ENCODE measurements at regions not wholly inside any gene's neighbourhood (a gene's known extent, or its start where the extent isn't known, plus 50 kb on each side); places are given as distances from the start of the nearest gene placed in this dataset.

DNA sequence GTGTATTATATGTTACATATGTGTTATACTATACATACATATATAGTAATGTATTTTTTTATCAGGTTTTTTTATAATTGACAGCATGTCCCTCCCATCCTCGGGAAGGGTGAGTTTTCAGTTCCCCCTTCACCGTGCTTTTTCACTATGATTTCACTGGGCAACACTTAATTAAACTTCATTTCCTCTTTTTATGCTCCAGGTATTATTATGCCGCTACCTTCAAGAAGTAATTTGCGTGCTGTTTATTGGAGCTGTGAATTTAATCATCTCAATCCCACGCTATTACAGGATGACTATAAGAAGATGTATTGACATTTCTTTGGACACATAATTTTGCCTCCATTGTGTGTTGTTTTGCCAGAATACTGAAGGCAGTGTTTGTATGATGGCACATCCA lies 228.6 kb downstream of the SAMD5 start:
- Histone ChIP-seq H3K36me3 (ENCODE audit: insufficient read depth, low read length) (no peaks in the 10 kb centered on the region), H3K4me3 (ENCODE audit: low read length) (no peak overlapping the region), H3K9me3 (ENCODE audit: low read length) (no peaks in the 10 kb centered on the region), H3K27me3 (ENCODE audit: insufficient read depth, low read length) (peaks cover 3% of the 10 kb centered on the region), H3K4me1 (ENCODE audit: insufficient read depth, low read length) (no peaks in the 10 kb centered on the region), H2AFZ (ENCODE audit: low read depth, low read length) (no peak overlapping the region)

DNA sequence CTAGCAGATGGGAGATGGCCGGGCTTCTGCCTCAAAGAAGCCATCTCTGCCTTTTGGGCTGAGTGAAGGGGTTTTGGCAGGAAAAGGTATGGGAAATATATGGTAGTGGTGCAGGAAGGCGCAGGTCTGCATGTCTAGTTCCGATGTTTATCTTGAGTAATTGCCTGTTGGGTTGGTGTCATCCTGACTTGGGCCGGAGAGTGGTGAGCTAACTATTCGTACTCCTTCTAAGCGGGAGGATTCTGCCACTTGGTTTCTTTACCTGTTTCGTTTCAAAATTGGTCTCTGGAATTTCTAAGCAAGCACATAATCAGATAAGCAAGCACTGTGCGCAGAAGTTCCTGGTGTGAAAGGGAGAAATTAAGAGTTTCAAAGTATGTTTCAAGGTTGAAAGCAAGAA lies 229.6 kb downstream of the SAMD5 start:
- H3K4me3 ChIP-seq (ENCODE audit: low read length), result no peak overlapping the region
- H2AFZ ChIP-seq (ENCODE audit: low read depth, low read length), result no peak overlapping the region
- H3K27me3 ChIP-seq (ENCODE audit: insufficient read depth, low read length), result peaks cover 3% of the 10 kb centered on the region
- no peaks in the 10 kb centered on the region for H3K36me3 ChIP-seq (ENCODE audit: insufficient read depth, low read length)
- H3K9me3 ChIP-seq (ENCODE audit: low read length), result no peaks in the 10 kb centered on the region
- H3K4me1 ChIP-seq (ENCODE audit: insufficient read depth, low read length), result no peaks in the 10 kb centered on the region

DNA sequence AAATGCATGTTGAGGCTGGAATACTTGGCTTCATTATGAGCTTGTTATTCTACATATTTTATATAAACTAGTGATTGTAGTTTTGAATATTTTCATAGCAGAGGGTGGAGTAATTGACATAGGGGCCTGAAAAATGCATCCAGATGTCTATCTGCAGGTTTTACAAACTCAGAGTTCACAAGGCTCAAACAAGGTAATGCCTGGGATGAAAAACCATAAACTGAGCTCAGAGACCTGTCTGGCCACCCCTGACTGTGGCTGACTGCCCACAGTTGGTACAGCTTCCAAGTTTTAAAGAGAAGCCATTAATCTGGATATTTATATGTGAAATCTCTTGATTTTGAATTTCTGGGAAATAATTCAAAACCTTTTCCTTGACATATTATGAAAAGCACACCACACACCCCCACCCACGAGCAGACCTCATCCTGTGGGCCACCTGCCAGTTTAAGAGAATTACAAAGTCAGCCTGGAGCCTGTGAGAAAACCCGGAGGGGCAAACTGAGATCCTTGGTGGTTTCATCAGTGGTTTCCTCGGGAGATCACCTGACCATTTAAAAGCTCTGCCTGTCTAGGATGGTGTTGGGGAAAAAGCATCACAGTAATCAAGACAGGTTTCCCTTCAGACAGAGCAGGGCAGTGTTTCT lies 230.1 kb downstream of the SAMD5 start:
- H3K4me1 ChIP-seq (ENCODE audit: insufficient read depth, low read length), result no peaks in the 10 kb centered on the region
- peaks cover 3% of the 10 kb centered on the region for H3K27me3 ChIP-seq (ENCODE audit: insufficient read depth, low read length)
- H3K9me3 ChIP-seq (ENCODE audit: low read length), result no peaks in the 10 kb centered on the region
- no peaks in the 10 kb centered on the region for H3K36me3 ChIP-seq (ENCODE audit: insufficient read depth, low read length)
- no peak overlapping the region for H2AFZ ChIP-seq (ENCODE audit: low read depth, low read length)
- H3K4me3 ChIP-seq (ENCODE audit: low read length), result no peak overlapping the region

DNA sequence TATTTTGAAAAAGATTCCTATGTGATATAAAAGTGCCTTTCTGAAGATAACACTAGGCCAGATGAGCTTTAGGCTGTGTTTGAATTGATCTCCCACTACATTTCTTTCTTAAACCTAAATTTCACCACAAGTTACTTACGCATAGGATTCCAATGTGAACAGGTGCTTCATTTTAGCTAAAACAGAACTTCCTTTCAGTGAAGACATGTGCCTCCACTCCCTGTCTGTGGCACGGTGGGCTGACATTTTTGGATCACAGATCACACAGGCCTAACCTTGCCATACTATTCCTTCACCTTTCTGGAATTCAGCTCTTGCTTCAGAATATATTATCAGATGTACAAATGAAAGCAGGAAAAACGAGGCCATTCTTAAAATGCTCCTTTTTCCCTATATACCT lies 231.8 kb downstream of the SAMD5 start:
- Histone ChIP-seq H2AFZ (ENCODE audit: low read depth, low read length) (no peak overlapping the region), H3K9me3 (ENCODE audit: low read length) (no peaks in the 10 kb centered on the region), H3K27me3 (ENCODE audit: insufficient read depth, low read length) (peaks cover 3% of the 10 kb centered on the region), H3K4me1 (ENCODE audit: insufficient read depth, low read length) (no peaks in the 10 kb centered on the region), H3K36me3 (ENCODE audit: insufficient read depth, low read length) (no peaks in the 10 kb centered on the region), H3K4me3 (ENCODE audit: low read length) (no peak overlapping the region)

DNA sequence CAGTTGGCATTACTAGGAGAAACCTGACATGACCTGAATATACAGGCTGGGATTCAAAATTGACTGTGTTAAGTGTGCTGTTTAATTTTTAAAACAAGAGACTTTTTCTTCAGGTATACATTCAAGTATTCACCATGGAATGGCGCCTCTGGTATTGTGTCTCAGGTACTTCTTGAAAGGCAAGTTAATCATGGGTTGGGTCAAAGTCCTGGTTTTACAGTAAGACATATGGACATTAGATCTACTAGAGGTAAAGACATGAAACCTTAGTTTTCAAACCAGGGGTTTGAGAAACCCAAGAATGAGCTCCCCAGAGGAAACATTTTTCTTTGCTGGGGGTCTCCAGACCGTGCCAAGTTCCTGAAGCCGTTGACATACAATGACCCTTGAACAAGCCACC lies 232.4 kb downstream of the SAMD5 start:
- Histone ChIP-seq H3K27me3 (ENCODE audit: insufficient read depth, low read length) (peaks cover 2% of the 10 kb centered on the region), H3K36me3 (ENCODE audit: insufficient read depth, low read length) (no peaks in the 10 kb centered on the region), H2AFZ (ENCODE audit: low read depth, low read length) (no peak overlapping the region), H3K9me3 (ENCODE audit: low read length) (no peaks in the 10 kb centered on the region), H3K4me3 (ENCODE audit: low read length) (no peak overlapping the region), H3K4me1 (ENCODE audit: insufficient read depth, low read length) (no peaks in the 10 kb centered on the region)

DNA sequence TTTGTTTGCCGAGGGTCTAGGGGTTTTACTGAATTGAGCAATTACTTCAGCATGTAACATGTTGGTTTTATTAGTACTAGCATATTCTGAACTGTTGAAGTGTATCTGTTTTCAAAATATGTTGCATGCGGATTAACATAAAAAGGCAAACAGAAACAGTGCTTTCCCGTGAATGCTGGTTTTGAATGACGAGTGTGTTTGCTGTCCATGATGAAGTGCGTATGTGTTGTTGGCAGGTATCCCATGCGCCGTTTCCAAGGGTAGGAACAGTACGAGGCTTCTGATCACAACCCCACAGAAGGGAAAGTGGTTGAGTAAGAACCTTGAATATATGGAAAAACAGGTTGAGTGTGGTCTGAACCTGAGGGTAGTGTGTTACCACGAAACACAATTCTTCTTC lies 232.9 kb downstream of the SAMD5 start:
- Histone ChIP-seq H3K9me3 (ENCODE audit: low read length) (no peaks in the 10 kb centered on the region), H3K4me1 (ENCODE audit: insufficient read depth, low read length) (no peaks in the 10 kb centered on the region), H3K36me3 (ENCODE audit: insufficient read depth, low read length) (no peaks in the 10 kb centered on the region), H2AFZ (ENCODE audit: low read depth, low read length) (no peak overlapping the region), H3K27me3 (ENCODE audit: insufficient read depth, low read length) (no peaks in the 10 kb centered on the region), H3K4me3 (ENCODE audit: low read length) (no peak overlapping the region)

DNA sequence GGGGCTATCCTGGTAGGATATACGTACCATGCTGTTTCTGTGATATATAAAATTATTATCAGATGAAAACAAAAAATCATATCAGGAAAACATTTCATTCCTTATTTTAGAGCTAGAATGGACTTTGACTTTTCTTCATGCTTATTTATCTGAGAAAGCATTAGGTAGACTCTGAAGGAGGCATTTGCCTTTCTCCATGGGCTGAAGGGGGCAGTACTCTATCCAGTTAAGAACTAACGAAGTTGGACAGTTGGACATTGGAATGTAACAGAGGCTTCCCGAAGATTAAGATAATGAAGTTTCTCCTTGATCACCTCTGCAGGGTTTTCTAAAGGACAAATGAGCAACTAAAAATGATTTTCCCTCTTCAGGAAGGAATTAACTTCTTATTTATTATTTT lies 233.9 kb downstream of the SAMD5 start:
- H3K27me3 ChIP-seq (ENCODE audit: insufficient read depth, low read length), result no peaks in the 10 kb centered on the region
- no peaks in the 10 kb centered on the region for H3K4me1 ChIP-seq (ENCODE audit: insufficient read depth, low read length)
- no peak overlapping the region for H2AFZ ChIP-seq (ENCODE audit: low read depth, low read length)
- H3K36me3 ChIP-seq (ENCODE audit: insufficient read depth, low read length), result no peaks in the 10 kb centered on the region
- no peak overlapping the region for H3K4me3 ChIP-seq (ENCODE audit: low read length)
- H3K9me3 ChIP-seq (ENCODE audit: low read length), result no peaks in the 10 kb centered on the region

DNA sequence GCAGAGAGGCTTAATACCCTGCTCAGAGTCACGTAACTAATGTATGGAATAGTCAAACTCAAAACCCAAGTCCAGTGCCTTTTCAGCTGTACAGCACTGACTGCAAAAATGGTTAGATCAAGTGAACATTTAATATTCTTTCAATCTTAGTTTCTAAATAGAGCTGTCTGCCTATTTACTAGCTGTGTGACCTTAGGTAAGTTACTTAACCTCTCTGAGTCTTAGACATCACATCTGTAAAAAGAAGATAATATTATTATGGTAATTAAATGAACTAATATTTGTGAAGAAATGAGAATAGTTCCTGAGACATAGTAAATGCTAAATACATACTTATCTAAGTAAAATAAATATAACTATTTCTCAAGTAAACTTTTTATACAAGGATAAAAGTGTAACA lies 235.5 kb downstream of the SAMD5 start:
- no peaks in the 10 kb centered on the region for H3K9me3 ChIP-seq (ENCODE audit: low read length)
- H3K36me3 ChIP-seq (ENCODE audit: insufficient read depth, low read length), result no peaks in the 10 kb centered on the region
- no peak overlapping the region for H2AFZ ChIP-seq (ENCODE audit: low read depth, low read length)
- no peaks in the 10 kb centered on the region for H3K27me3 ChIP-seq (ENCODE audit: insufficient read depth, low read length)
- no peak overlapping the region for H3K4me3 ChIP-seq (ENCODE audit: low read length)
- H3K4me1 ChIP-seq (ENCODE audit: insufficient read depth, low read length), result no peaks in the 10 kb centered on the region

DNA sequence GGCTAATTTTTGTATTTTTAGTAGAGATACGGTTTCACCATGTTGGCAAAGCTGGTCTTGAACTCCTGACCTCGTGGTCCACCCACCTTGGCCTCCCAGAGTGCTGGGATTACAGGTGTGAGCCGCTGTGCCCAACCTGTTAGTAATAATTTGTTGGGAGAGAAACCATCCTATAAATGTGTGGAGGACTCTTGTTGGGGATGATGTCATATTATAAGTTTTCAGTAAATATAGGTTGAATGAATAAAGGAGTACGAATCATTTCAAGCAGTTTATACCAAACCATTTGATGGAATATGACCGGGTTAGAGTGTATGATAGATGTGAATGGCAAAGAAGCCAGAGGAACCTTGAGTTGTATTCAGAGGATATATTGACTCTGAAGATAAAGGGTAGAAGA lies 240.8 kb downstream of the SAMD5 start:
- no peaks in the 10 kb centered on the region for H3K4me1 ChIP-seq (ENCODE audit: insufficient read depth, low read length)
- H3K27me3 ChIP-seq (ENCODE audit: insufficient read depth, low read length), result no peaks in the 10 kb centered on the region
- no peak overlapping the region for H3K4me3 ChIP-seq (ENCODE audit: low read length)
- H2AFZ ChIP-seq (ENCODE audit: low read depth, low read length), result no peak overlapping the region
- no peaks in the 10 kb centered on the region for H3K9me3 ChIP-seq (ENCODE audit: low read length)
- H3K36me3 ChIP-seq (ENCODE audit: insufficient read depth, low read length), result no peaks in the 10 kb centered on the region

DNA sequence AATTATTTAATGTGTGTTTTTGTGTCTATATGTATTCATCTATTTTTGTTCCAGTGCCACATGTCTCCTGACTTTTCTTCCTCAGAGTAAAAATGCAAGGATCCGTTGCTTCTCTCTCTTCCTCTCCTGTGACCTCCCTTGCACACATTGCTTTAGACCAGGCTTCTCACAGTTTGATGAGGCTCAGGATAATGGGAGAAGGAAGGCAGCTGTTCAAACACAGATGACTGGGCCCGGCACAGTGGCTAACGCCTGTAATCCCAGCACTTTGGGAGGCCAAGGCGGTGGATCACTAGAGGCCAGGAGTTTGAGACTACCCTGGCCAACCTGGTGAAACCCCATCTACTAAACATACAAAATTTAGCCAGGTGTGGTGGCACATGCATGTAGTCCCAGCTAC lies 241.9 kb downstream of the SAMD5 start:
- no peaks in the 10 kb centered on the region for H3K4me1 ChIP-seq (ENCODE audit: insufficient read depth, low read length)
- no peak overlapping the region for H2AFZ ChIP-seq (ENCODE audit: low read depth, low read length)
- no peaks in the 10 kb centered on the region for H3K36me3 ChIP-seq (ENCODE audit: insufficient read depth, low read length)
- no peaks in the 10 kb centered on the region for H3K9me3 ChIP-seq (ENCODE audit: low read length)
- no peak overlapping the region for H3K4me3 ChIP-seq (ENCODE audit: low read length)
- H3K27me3 ChIP-seq (ENCODE audit: insufficient read depth, low read length), result no peaks in the 10 kb centered on the region

DNA sequence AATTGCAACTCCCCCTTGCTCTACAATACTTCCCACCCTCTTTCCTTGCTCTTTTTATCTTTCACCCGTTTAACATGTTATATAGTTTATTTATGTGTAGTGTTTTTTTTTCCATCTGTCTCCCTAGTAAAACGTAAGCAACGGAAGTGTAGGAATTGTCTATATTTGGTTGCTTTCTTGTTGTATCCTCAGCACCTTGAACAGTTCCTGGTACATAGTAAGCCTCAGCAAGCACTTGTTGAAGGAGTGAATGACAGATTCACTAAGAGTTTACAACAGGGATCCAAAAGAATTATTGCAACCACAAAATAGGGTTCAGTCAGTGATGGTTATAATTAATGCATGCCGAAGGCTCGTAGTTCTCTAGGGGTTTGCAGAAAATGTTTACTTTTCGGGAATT lies 242.7 kb downstream of the SAMD5 start:
- Histone ChIP-seq H2AFZ (ENCODE audit: low read depth, low read length) (no peak overlapping the region), H3K4me1 (ENCODE audit: insufficient read depth, low read length) (no peaks in the 10 kb centered on the region), H3K4me3 (ENCODE audit: low read length) (no peak overlapping the region), H3K9me3 (ENCODE audit: low read length) (no peaks in the 10 kb centered on the region), H3K36me3 (ENCODE audit: insufficient read depth, low read length) (no peaks in the 10 kb centered on the region), H3K27me3 (ENCODE audit: insufficient read depth, low read length) (no peaks in the 10 kb centered on the region)

DNA sequence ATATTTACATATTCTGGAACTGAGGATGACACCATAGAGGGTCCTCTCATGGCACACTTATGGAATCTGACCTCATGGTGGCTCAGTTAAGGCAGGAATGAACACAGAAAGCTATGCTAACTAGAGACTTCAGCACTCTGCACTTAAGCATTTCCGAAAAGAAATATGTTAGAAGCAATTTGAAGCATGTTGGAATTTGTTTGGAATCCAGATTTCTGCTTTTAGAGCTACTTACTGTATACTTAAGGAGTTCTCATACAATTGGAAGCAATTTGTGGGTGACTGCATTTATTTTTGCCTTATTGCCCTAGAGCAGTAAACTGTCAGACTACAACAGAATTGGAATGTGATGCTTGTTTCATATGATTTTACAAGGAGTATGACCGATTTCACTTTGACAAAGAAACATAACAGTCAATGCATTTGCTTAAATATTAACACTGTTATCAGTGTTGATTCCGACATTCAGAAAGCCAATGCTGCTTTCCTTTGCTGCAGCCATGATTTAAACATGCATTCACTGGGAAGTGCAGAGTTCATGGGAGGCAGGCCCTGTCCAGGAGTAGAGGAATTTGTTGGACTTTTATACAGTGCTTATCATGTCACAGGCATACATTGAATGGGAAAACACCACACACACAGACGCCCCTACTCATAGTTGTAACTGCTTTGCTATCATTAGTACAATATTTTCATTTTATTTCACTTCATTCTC lies 244.4 kb downstream of the SAMD5 start:
- Histone ChIP-seq H3K4me1 (ENCODE audit: insufficient read depth, low read length) (no peaks in the 10 kb centered on the region), H3K36me3 (ENCODE audit: insufficient read depth, low read length) (no peaks in the 10 kb centered on the region), H3K4me3 (ENCODE audit: low read length) (no peak overlapping the region), H2AFZ (ENCODE audit: low read depth, low read length) (no peak overlapping the region), H3K9me3 (ENCODE audit: low read length) (no peaks in the 10 kb centered on the region), H3K27me3 (ENCODE audit: insufficient read depth, low read length) (no peaks in the 10 kb centered on the region)

DNA sequence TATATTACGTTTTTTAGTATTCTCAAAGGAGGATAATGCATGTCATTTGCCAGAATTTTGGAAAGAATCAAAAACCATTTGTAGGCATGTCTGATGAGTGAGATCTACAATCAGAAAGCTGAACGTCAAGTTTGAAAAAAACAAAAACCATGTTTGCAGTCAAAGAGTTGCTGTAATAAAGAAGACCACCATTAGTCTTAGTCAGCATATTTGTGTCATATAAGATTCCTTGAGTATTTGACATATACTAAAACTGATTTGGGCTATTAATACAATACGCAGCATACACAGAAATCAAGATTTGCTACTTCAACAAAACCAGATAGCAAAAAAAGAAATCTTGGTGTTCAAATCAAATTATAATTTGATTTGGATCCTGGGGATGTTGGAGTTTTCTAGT lies 247.5 kb downstream of the SAMD5 start:
- Histone ChIP-seq H3K4me1 (ENCODE audit: insufficient read depth, low read length) (no peaks in the 10 kb centered on the region), H3K27me3 (ENCODE audit: insufficient read depth, low read length) (no peaks in the 10 kb centered on the region), H3K36me3 (ENCODE audit: insufficient read depth, low read length) (no peaks in the 10 kb centered on the region), H3K9me3 (ENCODE audit: low read length) (no peaks in the 10 kb centered on the region), H2AFZ (ENCODE audit: low read depth, low read length) (no peak overlapping the region), H3K4me3 (ENCODE audit: low read length) (no peak overlapping the region)

DNA sequence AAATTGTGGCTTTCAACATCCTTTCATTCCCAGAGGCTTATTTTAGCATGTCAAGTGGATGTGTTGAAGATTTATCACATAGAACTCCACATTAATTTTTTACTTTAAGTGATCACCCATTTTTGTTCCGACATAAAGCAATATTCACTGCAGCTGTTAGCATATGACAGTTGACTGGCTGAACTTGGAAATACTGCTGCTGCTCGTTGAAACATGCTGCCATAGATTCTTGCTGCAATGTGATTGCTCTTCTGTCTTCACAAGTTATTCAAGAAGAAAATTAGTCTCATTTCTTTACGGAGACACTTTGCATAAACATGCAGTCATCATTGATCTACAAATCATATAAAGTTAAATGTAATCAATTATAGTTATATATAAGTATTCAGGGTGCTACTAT lies 248.4 kb downstream of the SAMD5 start:
- H2AFZ ChIP-seq (ENCODE audit: low read depth, low read length), result no peak overlapping the region
- H3K4me3 ChIP-seq (ENCODE audit: low read length), result no peak overlapping the region
- H3K27me3 ChIP-seq (ENCODE audit: insufficient read depth, low read length), result no peaks in the 10 kb centered on the region
- H3K4me1 ChIP-seq (ENCODE audit: insufficient read depth, low read length), result no peaks in the 10 kb centered on the region
- H3K36me3 ChIP-seq (ENCODE audit: insufficient read depth, low read length), result no peaks in the 10 kb centered on the region
- no peaks in the 10 kb centered on the region for H3K9me3 ChIP-seq (ENCODE audit: low read length)
